ENCODE measurements at regions not wholly inside any gene's neighbourhood (a gene's known extent, or its start where the extent isn't known, plus 50 kb on each side); places are given as distances from the start of the nearest gene placed in this dataset.
"Not testable (repeated sequence)": the region's sequence is repeated elsewhere in the genome, so short reads cannot be mapped to it uniquely, and the experiment has no call there.

- no peak for DNase-seq (ENCODE audit: low read depth in 2 of 2)
Measured at GRCh38 chr5:152456815-152457443, 51.9 kb upstream of the NMUR2 start.

DNA sequence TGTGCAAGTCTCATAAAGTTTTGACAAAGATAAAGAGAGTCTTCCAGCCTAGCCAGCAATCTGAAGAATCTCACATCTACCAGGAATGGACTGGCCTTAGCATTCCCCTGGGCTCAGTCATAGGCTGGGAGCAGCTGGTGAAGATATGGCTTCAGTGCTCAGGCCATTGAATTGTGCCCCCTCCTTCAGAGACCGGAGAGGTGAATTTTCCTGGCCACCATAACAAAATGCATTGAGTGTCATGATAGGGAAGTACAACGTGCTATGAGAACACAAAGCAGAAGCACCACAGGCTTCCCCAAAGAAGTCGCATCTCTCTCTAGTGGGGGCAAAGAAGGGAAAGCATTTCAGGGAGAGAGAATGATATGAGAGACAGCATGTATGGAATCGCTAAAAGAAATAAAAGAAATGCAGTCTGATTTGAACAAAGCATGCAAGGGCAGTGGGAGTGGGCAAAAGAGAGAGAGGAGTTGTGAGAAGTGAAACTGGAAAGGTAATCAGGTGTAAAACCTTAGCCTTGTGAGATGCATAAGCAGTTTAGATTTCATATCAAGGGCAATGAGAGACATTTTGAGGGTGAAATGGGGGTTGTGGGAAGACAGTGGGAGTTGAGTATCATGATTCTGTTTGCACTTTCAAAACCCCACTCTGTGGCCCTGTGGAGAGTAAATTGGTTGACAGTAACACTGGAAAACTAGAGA lies 57.1 kb upstream of the NMUR2 start:
- no peak for DNase-seq (ENCODE audit: low read depth in 2 of 2)

DNA sequence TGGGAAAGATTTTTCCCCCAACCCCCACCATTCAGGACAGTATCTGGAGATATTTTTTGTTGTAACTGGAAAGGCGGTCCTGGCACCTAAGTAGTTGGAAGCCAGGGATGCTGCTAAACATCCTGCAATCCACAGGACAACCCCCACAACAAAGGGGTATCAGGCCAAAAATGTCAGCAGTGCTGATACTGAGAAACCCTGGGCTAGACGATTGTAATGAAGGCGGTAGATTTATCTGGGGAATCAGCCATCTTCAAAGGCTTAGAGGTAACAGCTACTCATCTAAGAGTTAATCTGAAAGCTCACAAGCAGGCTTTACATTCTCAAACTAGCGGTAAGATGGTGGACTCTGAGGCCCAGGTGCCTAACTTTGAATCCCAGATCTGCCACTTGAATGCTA lies 59.0 kb upstream of the NMUR2 start:
- no peak for DNase-seq (ENCODE audit: low read depth in 2 of 2)

GRCh38 chr5:152465140-152465539 lies 60.1 kb upstream of the NMUR2 start:
- DNase-seq (ENCODE audit: low read depth in 2 of 2): no peak

GRCh38 chr5:152466085-152466745 lies 61.1 kb upstream of the NMUR2 start:
- DNase-seq (ENCODE audit: low read depth in 2 of 2): no peak

DNA sequence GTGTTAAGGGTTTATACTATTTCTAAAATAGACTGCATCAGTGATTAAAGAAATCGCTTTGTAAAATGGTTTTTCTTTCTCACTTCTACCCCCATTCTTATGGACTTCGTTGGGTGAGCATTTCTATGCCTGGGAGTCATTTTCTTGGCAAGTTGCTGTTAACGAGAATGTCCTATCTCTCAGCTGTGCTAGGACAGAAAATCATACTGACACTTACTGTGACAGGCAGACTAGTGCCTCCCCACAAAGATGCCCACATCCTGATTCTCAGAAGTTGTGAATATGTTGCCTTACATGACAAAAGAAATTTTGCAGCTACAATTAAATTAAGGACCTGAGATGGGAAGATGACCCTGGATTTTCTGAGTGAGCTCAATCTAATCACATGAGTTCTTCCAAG lies 65.1 kb upstream of the NMUR2 start:
- no peak for DNase-seq (ENCODE audit: low read depth in 2 of 2)

- no peak for DNase-seq (ENCODE audit: low read depth in 2 of 2)
Measured at GRCh38 chr5:152472083-152472482, 67.0 kb upstream of the NMUR2 start.

- DNase-seq (ENCODE audit: low read depth in 2 of 2): no peak
Measured at GRCh38 chr5:152474961-152475360, 69.9 kb upstream of the NMUR2 start.

- no peak for DNase-seq (ENCODE audit: low read depth in 2 of 2)
Measured at GRCh38 chr5:152477536-152477935, 72.5 kb upstream of the NMUR2 start.

DNA sequence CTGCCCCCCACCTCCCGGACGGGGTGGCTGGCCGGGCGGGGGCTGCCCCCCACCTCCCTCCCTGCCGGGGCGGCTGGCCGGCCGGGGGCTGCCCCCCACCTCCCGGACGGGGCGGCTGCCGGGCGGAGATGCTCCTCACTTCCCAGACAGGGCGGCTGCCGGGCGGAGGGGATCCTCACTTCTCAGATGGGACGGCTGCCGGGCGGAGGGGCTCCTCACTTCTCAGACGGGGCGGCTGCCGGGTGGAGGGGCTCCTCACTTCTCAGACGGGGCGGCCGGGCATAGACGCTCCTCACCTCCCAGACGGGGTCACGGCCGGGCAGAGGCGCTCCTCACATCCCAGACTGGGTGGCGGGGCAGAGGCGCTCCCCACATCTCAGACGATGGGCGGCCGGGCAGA lies 74.8 kb upstream of the NMUR2 start:
- not testable (repeated sequence) for DNase-seq (ENCODE audit: low read depth in 2 of 2)

DNA sequence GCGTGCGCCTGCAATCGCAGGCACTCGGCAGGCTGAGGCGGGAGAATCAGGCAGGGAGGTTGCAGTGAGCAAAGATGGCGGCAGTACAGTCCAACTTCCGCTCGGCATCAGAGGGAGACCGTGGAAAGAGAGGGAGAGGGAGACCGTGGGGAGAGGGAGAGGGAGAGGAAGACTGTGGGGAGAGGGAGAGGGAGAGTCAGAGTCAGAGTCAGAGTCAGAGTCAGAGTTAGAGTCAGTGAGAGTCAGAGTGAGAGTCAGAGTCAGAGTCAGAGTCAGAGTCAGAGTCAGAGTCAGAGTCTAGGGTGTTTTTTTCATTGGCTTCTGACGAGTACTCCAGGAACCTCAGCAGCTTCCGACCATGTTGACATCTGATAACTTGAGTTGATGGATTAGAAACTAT lies 75.6 kb upstream of the NMUR2 start:
- not testable (repeated sequence) for DNase-seq (ENCODE audit: low read depth in 2 of 2)

DNA sequence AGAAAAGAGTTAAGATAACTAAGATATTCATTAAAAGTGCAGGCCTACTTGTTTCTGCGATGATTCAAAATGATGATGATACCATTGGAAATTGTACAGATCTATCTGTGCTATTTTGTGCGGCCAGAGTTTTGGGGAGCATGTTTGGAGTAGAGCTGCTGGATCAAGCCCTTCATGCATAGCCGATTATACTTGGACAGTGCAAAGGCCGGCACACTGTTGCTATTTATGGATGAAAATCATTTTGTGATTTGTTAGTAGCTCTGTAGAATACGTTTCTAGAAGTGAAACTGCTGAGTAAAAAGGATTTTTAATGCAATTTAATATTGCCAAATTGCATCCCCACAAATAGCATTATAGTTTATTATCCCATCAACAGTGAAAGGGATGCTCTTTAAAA lies 82.1 kb upstream of the NMUR2 start:
- no peak for DNase-seq (ENCODE audit: low read depth in 2 of 2)

- no peak for DNase-seq (ENCODE audit: low read depth in 2 of 2)
Measured at GRCh38 chr5:152488869-152489268, 83.8 kb upstream of the NMUR2 start.

- no peak for DNase-seq (ENCODE audit: low read depth in 2 of 2)
Measured at GRCh38 chr5:152499814-152500535, 94.9 kb upstream of the NMUR2 start.

- DNase-seq (ENCODE audit: low read depth in 2 of 2): no peak
Measured at GRCh38 chr5:152501294-152501693, 96.2 kb upstream of the NMUR2 start.

- DNase-seq (ENCODE audit: low read depth in 2 of 2): no peak
Measured at GRCh38 chr5:152503206-152503605, 98.1 kb upstream of the NMUR2 start.

- DNase-seq (ENCODE audit: low read depth in 2 of 2): peak; percentile 13 to 36
Measured at GRCh38 chr5:152505442-152506042, 100.5 kb upstream of the NMUR2 start.

- DNase-seq (ENCODE audit: low read depth in 2 of 2): no peak
Measured at GRCh38 chr5:152511120-152511519, 106.0 kb upstream of the NMUR2 start.

DNA sequence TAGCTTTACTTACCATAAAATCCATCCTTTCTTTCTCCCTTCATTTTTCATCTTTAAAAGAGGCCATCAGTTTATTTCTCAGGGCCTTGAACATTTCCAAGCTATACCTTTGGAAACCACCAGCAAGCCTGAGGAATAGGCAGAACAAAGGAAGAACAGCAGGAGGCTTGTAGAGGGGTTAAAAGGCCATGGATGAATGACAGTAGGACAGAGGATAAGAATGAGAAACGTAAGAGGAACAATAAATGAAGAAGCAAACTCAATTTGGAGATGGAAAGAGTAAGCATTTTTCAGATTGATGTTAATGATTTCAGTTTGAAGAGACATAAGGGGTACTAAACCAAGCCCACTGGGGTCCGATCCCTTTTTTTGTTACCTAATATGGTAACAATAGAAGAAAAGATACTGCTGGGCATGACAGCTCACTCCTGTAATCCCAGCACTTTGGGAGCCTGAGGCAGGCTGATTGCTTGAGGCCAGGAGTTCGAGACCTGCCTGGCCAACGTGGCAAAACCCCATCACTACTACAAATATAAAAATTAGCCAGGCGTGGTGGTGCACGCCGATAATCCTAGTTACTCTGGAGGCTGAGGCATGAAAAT lies 106.6 kb upstream of the NMUR2 start:
- DNase-seq (ENCODE audit: low read depth in 2 of 2): no peak

GRCh38 chr5:152514827-152515397 lies 109.8 kb upstream of the NMUR2 start:
- no peak for DNase-seq (ENCODE audit: low read depth in 2 of 2)

- no peak for DNase-seq (ENCODE audit: low read depth in 2 of 2)
Measured at GRCh38 chr5:152523964-152524363, 118.9 kb upstream of the NMUR2 start.

Data from stimulated activated CD4-positive, alpha-beta T cell treated with anti-CD3 and anti-CD28 coated beads, Interleukin-4, amount 100 ng/mL, for 48 hours (primary cell).